Pulmonary artery endothelial cell (primary cell): ENCODE measurements at regions not wholly inside any gene's neighbourhood (a gene's known extent, or its start where the extent isn't known, plus 50 kb on each side); places are given as distances from the start of the nearest gene placed in this dataset.
"Not testable (repeated sequence)": the region's sequence is repeated elsewhere in the genome, so short reads cannot be mapped to it uniquely, and the experiment has no call there.

Source experiments
- DNase-seq: peaks from one replicate; pipeline ENCODE4 v3.0.0-alpha.2; 2011; ENCODE audit warnings: low read depth, low spot score

- not testable (repeated sequence) for DNase-seq
Measured at GRCh38 chr2:83789674-83790073, 669.4 kb downstream of the SUCLG1 start.

- DNase-seq: not testable (repeated sequence)
Measured at GRCh38 chr2:83788938-83789566, 670.0 kb downstream of the SUCLG1 start.

- no peak for DNase-seq
Measured at GRCh38 chr2:83787189-83787588, 671.9 kb downstream of the SUCLG1 start.

DNA sequence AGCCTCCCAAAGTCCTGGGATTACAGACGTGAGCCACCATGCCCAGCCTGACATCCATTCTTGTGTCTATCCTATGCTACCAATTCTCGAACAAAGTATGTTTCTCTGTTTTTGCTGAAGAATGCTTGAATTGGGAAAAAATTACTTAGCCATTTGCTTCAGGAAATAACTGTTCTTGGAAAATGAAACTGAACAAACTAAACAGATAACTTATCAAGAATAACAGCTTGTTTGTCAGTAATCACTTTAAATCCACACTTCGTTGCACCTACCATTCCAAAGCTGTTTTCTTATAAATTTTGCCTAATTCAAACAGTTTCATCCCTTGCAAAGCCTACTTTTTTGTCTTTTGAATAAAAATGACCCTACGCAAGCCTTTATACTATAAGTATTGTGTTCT, 672.9 kb downstream of the SUCLG1 start:
- no peak for DNase-seq

DNA sequence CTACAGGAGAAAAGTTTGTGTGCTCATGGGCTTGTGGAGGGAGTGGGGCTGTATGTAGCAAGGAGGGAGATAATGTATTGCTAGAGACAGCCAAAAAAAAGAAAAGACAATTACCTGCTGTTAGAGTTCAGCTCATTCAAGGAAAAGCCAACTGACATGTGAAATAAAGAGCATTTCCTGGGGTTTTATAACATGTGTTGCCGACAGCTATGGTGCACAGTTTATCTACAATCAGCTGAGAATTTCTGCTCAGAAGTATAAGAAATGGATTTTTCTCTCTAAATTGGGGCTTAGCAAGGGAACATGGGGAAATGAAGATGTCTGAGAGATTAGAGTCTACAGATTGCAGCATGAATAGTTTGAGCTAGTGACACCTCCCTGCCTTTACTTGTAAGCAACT, 674.1 kb downstream of the SUCLG1 start:
- no peak for DNase-seq

DNA sequence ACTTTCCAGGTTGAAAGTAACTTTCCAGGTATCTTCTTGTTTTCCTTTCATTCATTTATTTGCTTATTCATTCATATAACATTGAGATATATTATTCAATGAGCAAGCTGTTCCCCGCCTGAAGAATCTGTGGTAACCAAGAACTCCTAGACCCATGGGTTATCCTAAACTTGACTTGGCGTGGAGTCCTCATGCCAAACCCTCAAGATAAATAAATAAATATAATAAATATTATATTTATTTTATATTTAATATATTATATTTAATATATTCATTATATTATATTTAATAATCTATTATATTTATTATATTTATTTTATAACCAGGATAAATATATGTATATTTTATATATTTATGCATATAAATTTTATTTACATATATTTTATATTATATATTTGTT, 674.8 kb downstream of the SUCLG1 start:
- no peak for DNase-seq

DNA sequence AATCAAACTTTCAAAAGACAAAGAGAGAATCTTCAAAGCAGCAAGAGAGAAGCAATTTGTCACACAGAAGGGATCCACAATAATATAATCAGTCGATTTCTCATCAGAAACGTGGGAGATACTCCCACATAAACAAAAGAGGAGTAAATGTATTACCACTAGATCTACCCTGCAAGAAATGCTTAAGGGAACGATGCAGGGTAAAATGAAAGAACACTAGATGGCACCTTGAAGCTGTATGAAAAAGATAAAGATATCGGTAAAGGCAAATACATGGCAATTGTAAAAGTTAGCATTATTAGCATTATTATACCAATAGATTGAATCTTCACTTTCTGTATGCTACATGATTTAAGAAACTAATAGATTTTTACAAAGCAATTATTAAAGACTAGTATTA, 677.0 kb downstream of the SUCLG1 start:
- DNase-seq: no peak

- DNase-seq: no peak
Measured at GRCh38 chr2:83764447-83765005, 694.6 kb downstream of the SUCLG1 start.

GRCh38 chr2:83757329-83757728, 701.8 kb downstream of the SUCLG1 start:
- DNase-seq: no peak

DNA sequence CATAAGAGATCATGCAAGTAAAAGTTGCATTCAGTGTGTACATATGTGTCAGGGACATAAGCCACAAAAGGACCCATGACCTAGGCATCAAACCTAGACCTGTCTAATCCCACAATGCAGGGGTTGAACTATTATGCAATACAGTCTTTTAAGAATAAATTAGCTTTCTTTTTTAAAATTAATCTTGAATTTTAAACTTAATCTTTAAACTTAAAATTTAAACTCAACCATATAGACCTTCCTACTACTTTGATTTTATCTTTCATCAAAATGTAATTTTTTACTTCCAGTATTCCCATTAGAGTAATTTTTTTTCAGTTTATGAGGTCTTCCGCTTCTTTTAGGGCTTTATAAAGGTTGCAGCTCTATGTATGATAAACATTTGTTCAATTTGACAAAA, 702.9 kb downstream of the SUCLG1 start:
- no peak for DNase-seq

DNA sequence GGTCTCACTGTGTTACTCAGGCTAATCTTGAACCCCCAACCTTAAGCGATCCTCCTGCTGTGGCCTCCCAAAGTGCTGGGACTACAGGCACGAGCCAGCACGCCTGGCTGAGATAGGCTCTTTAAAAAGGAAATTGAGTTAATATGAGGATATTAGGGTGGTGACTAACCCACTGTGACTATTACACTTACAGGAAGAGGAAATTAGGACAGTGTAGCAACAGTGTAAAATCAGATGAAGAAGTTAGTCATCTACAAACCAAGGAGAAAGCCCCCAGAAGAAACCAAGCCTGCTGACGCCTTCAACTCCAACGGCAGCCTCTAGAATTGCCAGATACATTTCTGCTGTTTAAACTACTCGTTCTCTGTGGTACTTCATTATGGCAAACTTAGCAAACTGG, 711.9 kb downstream of the SUCLG1 start:
- DNase-seq: no peak

DNA sequence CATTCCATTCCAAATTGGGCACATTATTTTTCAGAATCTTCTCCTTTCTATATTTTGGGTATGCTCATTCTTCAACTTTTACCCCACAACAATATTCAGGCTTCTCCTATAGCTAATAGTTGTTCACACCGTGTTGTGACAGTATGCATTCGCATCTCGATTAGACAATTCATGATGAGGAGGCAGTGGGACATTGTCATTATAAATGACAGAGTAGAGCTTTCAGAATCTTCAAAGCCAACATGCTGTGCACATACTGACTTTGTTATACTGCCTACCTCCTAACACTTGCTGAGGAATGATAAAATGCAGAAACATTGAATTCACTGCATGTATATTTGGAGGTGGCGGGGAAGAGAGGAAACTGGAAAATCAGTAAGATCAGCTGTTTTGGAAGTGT, 714.2 kb downstream of the SUCLG1 start:
- DNase-seq: no peak

DNA sequence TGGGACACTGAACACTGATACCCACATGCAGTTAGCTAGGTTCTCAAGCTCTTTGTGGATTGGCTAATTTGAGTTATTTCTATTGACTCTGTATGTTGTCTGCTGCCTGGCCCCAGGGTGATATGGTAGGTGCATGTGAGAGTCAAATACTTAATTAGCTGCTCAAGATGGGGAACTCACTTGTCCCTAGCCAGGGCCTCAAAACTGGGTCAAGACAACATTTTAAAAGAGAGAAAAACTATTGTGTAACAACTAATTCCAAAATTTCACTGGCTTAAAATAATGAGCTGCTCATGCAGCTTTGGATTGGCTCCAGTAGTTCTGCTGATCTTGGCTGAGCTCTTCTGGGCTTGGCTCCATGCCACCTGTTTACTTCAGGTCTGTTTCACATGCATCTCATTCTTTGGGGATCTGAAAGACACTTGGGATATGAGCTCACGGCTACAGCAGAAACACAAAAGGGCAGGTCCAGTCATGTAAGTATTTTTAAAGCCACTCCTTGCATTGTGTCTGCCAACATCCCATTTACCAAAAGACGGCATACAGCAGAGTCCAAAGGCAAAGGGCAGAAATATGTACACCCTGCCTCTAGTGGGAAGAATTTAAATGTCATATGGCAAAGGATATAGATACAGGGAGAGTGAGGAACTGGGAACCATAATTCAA, 716.8 kb downstream of the SUCLG1 start:
- DNase-seq: no peak

DNA sequence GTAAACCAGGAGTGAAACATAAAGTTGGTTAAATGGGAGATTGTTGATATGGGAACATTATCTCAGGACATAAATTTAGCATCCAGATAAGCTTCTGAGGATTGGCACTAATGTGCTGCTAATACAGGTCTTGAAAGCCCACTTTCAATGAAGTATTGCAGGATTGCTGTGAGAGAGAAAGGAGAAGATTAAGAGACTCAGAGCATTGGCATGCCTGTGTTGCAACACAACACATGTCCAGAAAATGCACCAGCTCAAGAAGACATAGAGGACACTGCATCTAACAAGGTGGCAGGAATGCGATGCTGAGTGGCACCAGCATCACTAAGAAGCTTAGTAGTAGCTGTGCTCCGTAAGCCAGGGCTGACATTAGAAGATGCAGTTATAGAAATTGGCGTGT, 728.9 kb downstream of the SUCLG1 start:
- no peak for DNase-seq

DNA sequence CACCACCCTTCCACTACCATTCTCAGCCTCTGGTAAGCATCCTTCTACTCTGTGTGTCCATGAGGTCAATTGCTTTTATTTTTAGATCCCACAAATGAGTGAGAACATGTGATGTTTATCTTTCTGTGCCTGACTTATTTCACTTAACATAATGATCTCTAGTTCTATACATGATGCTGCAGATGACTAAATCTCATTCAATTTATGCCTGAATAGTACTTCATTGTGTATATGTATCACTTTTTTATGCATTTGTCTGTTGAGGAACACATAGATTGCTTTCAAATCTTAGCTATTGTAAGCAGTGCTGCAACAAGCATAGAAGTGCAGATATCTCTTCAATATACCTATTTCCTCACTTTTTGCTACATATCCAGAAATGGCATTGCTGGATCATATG, 733.3 kb downstream of the SUCLG1 start:
- DNase-seq: no peak

GRCh38 chr2:83705146-83705545, 753.9 kb downstream of the SUCLG1 start:
- no peak for DNase-seq

GRCh38 chr2:83703598-83703997, 755.5 kb downstream of the SUCLG1 start:
- DNase-seq: no peak

DNA sequence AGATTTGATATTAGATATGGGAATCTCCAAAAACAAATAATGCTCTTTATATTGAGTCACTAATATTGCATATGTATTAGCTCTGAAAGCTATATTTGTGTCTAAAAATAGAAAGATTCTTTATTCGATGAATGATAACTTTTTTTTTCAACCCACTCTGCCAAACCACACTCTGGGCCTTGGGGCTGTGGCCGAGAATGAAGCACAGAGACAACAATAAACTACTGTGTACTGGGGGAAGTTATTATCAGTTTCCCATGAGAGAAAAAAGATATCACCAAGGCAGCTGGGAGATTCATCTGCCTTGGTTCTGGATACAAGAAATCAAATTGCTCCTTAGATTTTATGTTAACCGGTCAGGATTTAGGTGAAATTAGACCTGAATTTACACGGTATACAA, 762.2 kb downstream of the SUCLG1 start:
- no peak for DNase-seq

- DNase-seq: no peak
Measured at GRCh38 chr2:83695530-83695929, 763.5 kb downstream of the SUCLG1 start.

DNA sequence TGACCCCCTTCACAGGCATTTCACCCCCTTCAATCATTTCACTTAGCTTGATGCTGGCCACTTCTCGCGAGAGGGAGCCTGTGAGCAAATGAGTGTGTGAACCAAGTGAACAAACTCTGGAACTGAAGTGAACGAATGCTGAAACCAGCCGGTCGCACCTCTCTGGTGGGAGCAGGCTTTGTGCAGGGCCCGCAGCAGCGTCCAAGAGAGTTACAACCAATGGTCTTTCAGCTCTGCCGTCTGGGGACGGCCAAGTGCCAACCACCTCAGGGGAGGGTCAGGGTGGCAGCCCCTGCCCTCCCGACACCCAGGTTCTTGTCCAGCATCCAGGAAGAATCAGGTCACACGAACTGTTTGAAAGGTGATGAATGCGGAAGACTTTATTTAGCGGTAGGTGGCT, 764.0 kb downstream of the SUCLG1 start:
- no peak for DNase-seq

DNA sequence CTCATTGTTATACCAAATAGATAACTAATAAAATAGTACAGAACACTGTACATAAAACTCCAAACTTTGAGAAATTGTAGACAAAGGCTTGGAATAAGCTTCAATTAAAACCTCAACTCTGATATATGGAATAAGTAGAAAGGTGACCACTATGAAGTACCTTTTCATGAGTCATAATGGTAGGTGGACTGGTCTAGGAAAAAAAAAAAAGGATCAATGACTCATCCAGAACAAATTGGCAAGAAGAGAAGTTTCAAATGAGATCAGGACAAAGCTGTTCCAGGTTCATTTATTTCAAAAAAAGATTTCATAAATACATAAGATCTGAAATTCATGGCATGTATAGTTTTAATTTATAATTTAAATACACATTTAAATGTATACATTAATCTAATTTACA, 769.7 kb downstream of the SUCLG1 start:
- DNase-seq: no peak

DNA sequence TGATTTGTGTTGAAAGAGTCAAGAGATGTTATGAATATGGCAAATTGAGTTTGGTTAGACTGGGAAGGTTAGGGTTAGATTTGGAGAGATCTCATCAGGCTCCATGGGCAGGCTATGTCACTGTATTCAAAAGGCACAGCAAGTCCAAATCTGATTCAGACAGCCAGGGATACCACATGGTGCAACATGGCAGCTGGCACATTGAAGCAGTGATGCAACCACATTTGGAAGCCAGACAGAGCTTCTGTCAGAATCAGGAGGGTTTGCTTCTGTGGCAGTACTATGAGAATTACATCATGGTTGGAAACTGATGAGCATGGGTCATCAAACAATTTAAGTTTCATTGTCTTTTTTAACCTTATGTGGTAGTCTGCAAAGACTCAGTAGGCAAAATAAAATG, 772.2 kb downstream of the SUCLG1 start:
- no peak for DNase-seq

- no peak for DNase-seq
Measured at GRCh38 chr2:83674050-83674449, 785.0 kb downstream of the SUCLG1 start.
